Heart left ventricle (tissue), 13 donors: ENCODE measurements at regions not wholly inside any gene's neighbourhood (a gene's known extent, or its start where the extent isn't known, plus 50 kb on each side); places are given as distances from the start of the nearest gene placed in this dataset.

ENCODE experiments used
- CTCF ChIP-seq, 12 donors: fragments of 200-600 bp; sonication (generic) in 4 of 12; IDR thresholded peaks; one replicate each; pipeline versions ENCODE4 v1.5.0 to v1.8.0; 2018 to 2022; ENCODE audit warnings: antibody characterized with exemption in 12 of 12, mild to moderate bottlenecking in 5 of 12
- POLR2A ChIP-seq, 2 donors: fragments of 450-650 bp; IDR thresholded peaks; one replicate each; pipeline ENCODE4 v1.6.1; 2017; ENCODE audit warnings: antibody characterized with exemption in 2 of 2, mild to moderate bottlenecking in 2 of 2, moderate library complexity in 2 of 2
- donor health status: ischemic (EF 13 %, LVEDD 7.1; RV severe dilation, severe dysfunction).
- donor health status: DM: no; HTN: yes; CAD: no.
- donor health status: DM: no; HTN: no; CAD: no.
- donor health status: ischemic (EF 25% LVEDD 6.9; RV normal size, moderate dysfunction).
- donor health status: ischemic (EF 25% LVEDD 5.7; RV mildly dilated, moderate dysfunction).
- donor health status: ischemic (EF 35%, LVEDD 5.7; RV mildly dilated, moderate dysfunction).
- donor health status: nonischemic (EF 11% LVEDD 7.7; RV severe dilation, severe dysfunction).
- donor health status: DM: yes; HTN: yes; CAD: no.
- donor health status: PGD.
- donor health status: ischemic (EF 29% LVEDD 5.4; RV normal size, mild dysfunction).
- donor health status: nonischemic (EF 23%, LVEDD 6.1; RV moderate dilation, normal function).

GRCh38 chr2:145066856-145067548 lies 547.1 kb upstream of the ZEB2 start:
- TF ChIP-seq CTCF (IDR thresholded peaks at IDR 0.05), result no peak
- no peak for TF ChIP-seq POLR2A (IDR thresholded peaks at IDR 0.05)
